K562 (cell line): ENCODE measurements at regions not wholly inside any gene's neighbourhood (a gene's known extent, or its start where the extent isn't known, plus 50 kb on each side); places are given as distances from the start of the nearest gene placed in this dataset.
"Not testable (repeated sequence)": the region's sequence is repeated elsewhere in the genome, so short reads cannot be mapped to it uniquely, and the experiment has no call there.

ENCODE experiments used
- ATAC-seq: fragments of 200-7000 bp; cut with Tn5 transposase; 3 replicates; pipeline ENCODE4 v1.9.1; 2020; ENCODE audit warnings: moderate library complexity
- BruUV-seq: library from RNA; stranded (reverse); fragments of 400-500 nt; replicated peaks from 2 replicates; lab custom pipeline; 2021; lab: Mats Ljungman, UMichigan
- CTCF ChIA-PET: fragments of 300-600 bp; formaldehyde crosslinking; extraction: SDS; loops from one replicate; lab custom pipeline; 2021; ENCODE audit warnings: low intra/inter-chr PET ratio; lab: Yijun Ruan, JAX
- POLR2A ChIA-PET: fragments of 300-600, 350-650 bp; sonication (Branson Sonifier 250); formaldehyde crosslinking; extraction: SDS; loops from one replicate; lab custom pipeline; 2021; ENCODE audit warnings: antibody characterized with exemption, inconsistent platforms; lab: Yijun Ruan, JAX
- DNase-seq, 4 experiments: peaks; one replicate each; pipeline versions ENCODE4 v3.0.0 to v3.0.0-alpha.2; 2011 to 2018; ENCODE audit warnings: low spot score in 3 of 4, mixed read lengths in 3 of 4; ENCODE audit errors: extremely low read depth in 1 of 4
- FAIRE-seq: peaks from 2 replicates; lab custom pipeline; 2011; peaks lifted over from hg19 to GRCh38; lab: Jason Lieb, UNC
- H2AFZ ChIP-seq: 2 replicates; pipeline ENCODE4 v1.6.0; 2011; ENCODE audit warnings: low read depth, low read length, control low read depth, inconsistent platforms
- H3K27ac ChIP-seq: fragments of 200-600 bp; 3 replicates; pipeline ENCODE4 v1.8.0; 2011; ENCODE audit warnings: low read depth, mild to moderate bottlenecking, control low read depth, inconsistent platforms, low read length, moderate library complexity, mixed read lengths; ENCODE audit errors: extremely low read depth
- H3K27me3 ChIP-seq, 2 experiments: fragments of 300-600 bp in 1 of 2; 2 replicates in 1 of 2; 3 replicates in 1 of 2; pipeline versions ENCODE4 v1.6.0 to v1.8.0; 2011; ENCODE audit warnings: inconsistent platforms in 2 of 2, low read length in 2 of 2, mild to moderate bottlenecking in 1 of 2, mixed read lengths in 1 of 2, moderate library complexity in 1 of 2; ENCODE audit not compliant: control insufficient read depth in 2 of 2, insufficient read depth in 2 of 2
- H3K36me3 ChIP-seq: fragments of 300-600 bp; 3 replicates; pipeline ENCODE4 v1.8.0; 2011; ENCODE audit warnings: mild to moderate bottlenecking, low read length, inconsistent platforms; ENCODE audit not compliant: control insufficient read depth, insufficient read depth
- H3K4me1 ChIP-seq, 2 experiments: fragments of 200-600 bp in 1 of 2; replicated peaks in 1 of 2; 2 replicates in 1 of 2; 3 replicates in 1 of 2; pipeline versions ENCODE4 v1.5.1 to v1.8.0; 2011; ENCODE audit warnings: inconsistent platforms in 2 of 2, low read length in 2 of 2, mild to moderate bottlenecking in 1 of 2, mixed read lengths in 1 of 2, moderate library complexity in 1 of 2; ENCODE audit not compliant: control insufficient read depth in 2 of 2, insufficient read depth in 2 of 2
- H3K4me2 ChIP-seq: 2 replicates; pipeline ENCODE4 v1.6.1; 2011; ENCODE audit warnings: low read length, control low read depth, inconsistent platforms, mixed read lengths; ENCODE audit not compliant: insufficient read depth
- H3K4me3 ChIP-seq: fragments of 200-600 bp; sonication (generic), shearing (Covaris generic); 2 replicates; pipeline ENCODE4 v1.5.1; 2016; ENCODE audit warnings: control low read depth, inconsistent platforms
- H3K79me2 ChIP-seq: fragments of 200-600 bp; 3 replicates; pipeline ENCODE4 v1.8.0; 2011; ENCODE audit warnings: low read length, inconsistent platforms; ENCODE audit not compliant: control insufficient read depth, insufficient read depth
- H3K9ac ChIP-seq, 2 experiments: 2 replicates each; pipeline versions ENCODE4 v1.6.0 to v1.6.1; 2011; ENCODE audit warnings: low read depth in 2 of 2, low read length in 2 of 2, control low read depth in 1 of 2, inconsistent platforms in 1 of 2, mild to moderate bottlenecking in 1 of 2, mixed read lengths in 1 of 2; ENCODE audit not compliant: insufficient read depth in 1 of 2
- H3K9me1 ChIP-seq: one replicate; pipeline ENCODE4 v1.6.0; 2011; ENCODE audit warnings: inconsistent platforms, mild to moderate bottlenecking, low read length, moderate library complexity; ENCODE audit not compliant: control insufficient read depth, insufficient read depth
- H3K9me3 ChIP-seq: replicated peaks from 2 replicates; pipeline ENCODE4 v1.5.1; 2011; ENCODE audit warnings: low read depth, low read length, inconsistent platforms; ENCODE audit not compliant: control insufficient read depth, insufficient read depth
- H4K20me1 ChIP-seq: replicated peaks from 2 replicates; pipeline ENCODE4 v1.6.1; 2011; ENCODE audit warnings: low read length, inconsistent platforms, mixed read lengths; ENCODE audit not compliant: control insufficient read depth, insufficient read depth
- CBX3 ChIP-seq, 2 experiments: IDR thresholded peaks; 1 replicate in 1 of 2; 2 replicates in 1 of 2; pipeline ENCODE4 v1.6.1; 2012; ENCODE audit warnings: inconsistent platforms in 2 of 2, low read length in 2 of 2, borderline replicate concordance in 1 of 2, control low read depth in 1 of 2
- HDAC2 ChIP-seq: fragments of 450-650 bp; IDR thresholded peaks from 2 replicates; pipeline ENCODE4 v1.6.1; 2016; ENCODE audit warnings: mild to moderate bottlenecking
- JUND ChIP-seq, 2 experiments: IDR thresholded peaks; 2 replicates in 1 of 2; 3 replicates in 1 of 2; pipeline ENCODE4 v1.6.1; 2011; ENCODE audit warnings: borderline replicate concordance in 2 of 2, low read depth in 2 of 2, low read length in 2 of 2, improper control_type of control experiment in 1 of 2, missing biosample characterization in 1 of 2, missing genetic modification characterization in 1 of 2, missing genetic modification reagents in 1 of 2
- NFATC3 ChIP-seq: fragments of 450-650 bp; IDR thresholded peaks from 2 replicates; pipeline ENCODE4 v1.6.1; 2017; ENCODE audit warnings: mild to moderate bottlenecking
- SAP30 ChIP-seq: fragments of 200-600 bp; sonication (generic); IDR thresholded peaks from 2 replicates; pipeline ENCODE4 v1.6.1; 2012; ENCODE audit warnings: borderline replicate concordance, low read depth, mild to moderate bottlenecking, moderate library complexity, low read length, control low read depth, inconsistent platforms; ENCODE audit not compliant: insufficient read depth, poor library complexity, severe bottlenecking
- STAT5A ChIP-seq: IDR thresholded peaks from 2 replicates; pipeline ENCODE4 v1.6.1; 2012; ENCODE audit warnings: low read length, inconsistent platforms, borderline replicate concordance
- ZNF408 ChIP-seq: fragments of 250-450 bp; sonication (Bioruptor Pico); IDR thresholded peaks from 2 replicates; pipeline ENCODE4 v1.4.0; 2020; ENCODE audit warnings: low read depth, mild to moderate bottlenecking, moderate library complexity
- ZNF668 ChIP-seq: fragments of 250-450 bp; sonication (Bioruptor Pico); IDR thresholded peaks from 2 replicates; pipeline ENCODE4 v1.8.0; 2022; ENCODE audit warnings: mild to moderate bottlenecking, inconsistent platforms
- WGBS: fragments of 100-300 bp; shearing (Covaris generic); methylation state at CpG from one replicate; pipeline ENCODE4 v1.1.6; 2016; ENCODE audit warnings: low coverage, mixed read lengths; ENCODE audit not compliant: insufficient coverage; ENCODE audit errors: missing lambda C conversion rate; 5-methylcytosine and 5-hydroxymethylcytosine counted together
- in situ Hi-C: fragments of 300-500 bp; cut with MboI; formaldehyde crosslinking; loops from 4 replicates; pipeline ENCODE4 v1.15.0; 2018; ENCODE audit warnings: inconsistent platforms, mixed read lengths
- intact Hi-C: fragments of 100-400 bp; cut with micrococcal nuclease; formaldehyde crosslinking; loops from 2 replicates; pipeline ENCODE4 v1.14.2; 2022
- TF ChIP-seq, protein P1 (sequence below): fragments of 450-650 bp; formaldehyde crosslinking; IDR thresholded peaks from 2 replicates; pipeline ENCODE4 v1.4.0; 2020; ENCODE audit warnings: mild to moderate bottlenecking, moderate library complexity
- TF ChIP-seq, protein P2 (sequence below): fragments of 450-650 bp; IDR thresholded peaks from 2 replicates; pipeline ENCODE4 v1.6.1; 2017; ENCODE audit warnings: mild to moderate bottlenecking, moderate library complexity

- TF ChIP-seq ZNF408 (CRISPR knock-in tag) (no peak), STAT5A (no peak), HDAC2 (no peak), NFATC3 (no peak), SAP30 (no peak)
- TF ChIP-seq, all 486 proteins: peak for 0
Measured at GRCh38 chr16:77511053-77511452, 76.2 kb upstream of the ADAMTS18 start (continued).

GRCh38 chr16:77514500-77515220 lies 79.8 kb upstream of the ADAMTS18 start:
- intact Hi-C loops (loop anchor here (10.0 kb wide), 1 partner anchor 60 kb away; no protein-coding TSS in a partner anchor), in situ Hi-C loops (no loop called here)
- TF ChIP-seq, protein P1, sequence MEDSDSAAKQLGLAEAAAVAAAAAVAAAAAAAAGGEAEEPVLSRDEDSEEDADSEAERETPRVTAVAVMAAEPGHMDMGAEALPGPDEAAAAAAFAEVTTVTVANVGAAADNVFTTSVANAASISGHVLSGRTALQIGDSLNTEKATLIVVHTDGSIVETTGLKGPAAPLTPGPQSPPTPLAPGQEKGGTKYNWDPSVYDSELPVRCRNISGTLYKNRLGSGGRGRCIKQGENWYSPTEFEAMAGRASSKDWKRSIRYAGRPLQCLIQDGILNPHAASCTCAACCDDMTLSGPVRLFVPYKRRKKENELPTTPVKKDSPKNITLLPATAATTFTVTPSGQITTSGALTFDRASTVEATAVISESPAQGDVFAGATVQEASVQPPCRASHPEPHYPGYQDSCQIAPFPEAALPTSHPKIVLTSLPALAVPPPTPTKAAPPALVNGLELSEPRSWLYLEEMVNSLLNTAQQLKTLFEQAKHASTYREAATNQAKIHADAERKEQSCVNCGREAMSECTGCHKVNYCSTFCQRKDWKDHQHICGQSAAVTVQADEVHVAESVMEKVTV (CRISPR knock-in tag): no peak
- TF ChIP-seq ZNF408 (CRISPR knock-in tag) (no peak), ZNF668 (no peak), JUND (IDR thresholded peaks at IDR 0.05; ENCODE audit: borderline replicate concordance, low read depth, low read length) (no peak), JUND (tag; IDR thresholded peaks at IDR 0.05; ENCODE audit: borderline replicate concordance, low read depth, low read length) (no peak), CBX3 (IDR thresholded peaks at IDR 0.05; ENCODE audit: borderline replicate concordance in 1 of 2, low read length in 2 of 2) (no peak)
- TF ChIP-seq, protein P2, sequence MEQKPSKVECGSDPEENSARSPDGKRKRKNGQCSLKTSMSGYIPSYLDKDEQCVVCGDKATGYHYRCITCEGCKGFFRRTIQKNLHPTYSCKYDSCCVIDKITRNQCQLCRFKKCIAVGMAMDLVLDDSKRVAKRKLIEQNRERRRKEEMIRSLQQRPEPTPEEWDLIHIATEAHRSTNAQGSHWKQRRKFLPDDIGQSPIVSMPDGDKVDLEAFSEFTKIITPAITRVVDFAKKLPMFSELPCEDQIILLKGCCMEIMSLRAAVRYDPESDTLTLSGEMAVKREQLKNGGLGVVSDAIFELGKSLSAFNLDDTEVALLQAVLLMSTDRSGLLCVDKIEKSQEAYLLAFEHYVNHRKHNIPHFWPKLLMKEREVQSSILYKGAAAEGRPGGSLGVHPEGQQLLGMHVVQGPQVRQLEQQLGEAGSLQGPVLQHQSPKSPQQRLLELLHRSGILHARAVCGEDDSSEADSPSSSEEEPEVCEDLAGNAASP: no peak
- BruUV-seq: no TSS peak
- H3K4me3 ChIP-seq: no peak overlapping the region
- POLR2A ChIA-PET: no interaction called here
- CTCF ChIA-PET: interaction anchor here (1.0 kb wide), 1 partner anchor 71 kb away, joined by 3 read pairs; no protein-coding TSS in a partner anchor
- 0% methylated on average over 5 of the region's 5 CpGs for WGBS
- H3K27me3 ChIP-seq: no peaks in the 10 kb centered on the region
- H3K4me2 ChIP-seq: no peak overlapping the region
- no peaks in the 10 kb centered on the region for H3K4me1 ChIP-seq
- no peak overlapping the region for H3K27ac ChIP-seq
- no peak overlapping the region for H2AFZ ChIP-seq
- H3K9me1 ChIP-seq: no peaks in the 10 kb centered on the region
- ATAC-seq (no peak), DNase-seq (no peak), FAIRE-seq (no peak)
- H3K9me3 ChIP-seq: no peaks in the 10 kb centered on the region
- H3K79me2 ChIP-seq: no peaks in the 10 kb centered on the region
- H3K36me3 ChIP-seq: no peaks in the 10 kb centered on the region
- no peaks in the 10 kb centered on the region for H4K20me1 ChIP-seq
- no peak overlapping the region for H3K9ac ChIP-seq

DNA sequence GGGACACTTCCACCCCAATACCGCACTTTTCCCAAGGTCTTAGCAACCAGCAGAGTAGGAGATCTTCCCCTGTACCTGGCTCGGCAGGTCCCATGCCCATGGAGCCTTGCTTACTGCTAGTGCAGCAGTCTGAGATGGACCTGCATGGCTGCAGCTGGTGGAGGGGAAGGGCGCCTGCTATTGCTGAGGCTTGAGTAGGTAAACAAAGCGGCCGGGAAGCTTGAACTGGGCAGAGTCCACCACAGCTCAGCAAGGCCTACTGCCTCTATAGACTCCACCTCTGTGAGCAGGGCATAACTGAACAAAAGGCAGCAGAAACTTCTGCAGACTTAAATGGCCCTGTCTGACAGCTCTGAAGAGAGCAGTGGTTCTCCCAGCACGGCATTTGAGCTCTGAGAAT lies 90.4 kb upstream of the ADAMTS18 start:
- H3K4me3 ChIP-seq, in situ Hi-C loops, CTCF ChIA-PET, intact Hi-C loops, H3K27ac ChIP-seq, ATAC-seq, DNase-seq, POLR2A ChIA-PET, H3K9ac ChIP-seq, FAIRE-seq, H3K79me2 ChIP-seq, H4K20me1 ChIP-seq, H3K36me3 ChIP-seq, H3K4me1 ChIP-seq, H3K27me3 ChIP-seq, H3K4me2 ChIP-seq, H2AFZ ChIP-seq, H3K9me3 ChIP-seq, BruUV-seq, H3K9me1 ChIP-seq: not testable (repeated sequence)
- WGBS: 1% methylated on average over 6 of the region's 6 CpGs
